ENCODE measurements at regions not wholly inside any gene's neighbourhood (a gene's known extent, or its start where the extent isn't known, plus 50 kb on each side); places are given as distances from the start of the nearest gene placed in this dataset.

- no peak for DNase-seq (ENCODE audit: low spot score)
- FAIRE-seq: no peak
These were observed 1457.0 kb downstream of the BRD1 start for GRCh38 chr22:48370508-48371325.

GRCh38 chr22:48369789-48370507, 1457.7 kb downstream of the BRD1 start:
- DNase-seq (ENCODE audit: low spot score) (no peak), FAIRE-seq (no peak)

- FAIRE-seq (no peak), DNase-seq (ENCODE audit: low spot score) (no peak)
These were observed 1458.6 kb downstream of the BRD1 start for GRCh38 chr22:48368975-48369525.

GRCh38 chr22:48367731-48368130, 1459.9 kb downstream of the BRD1 start:
- DNase-seq (ENCODE audit: low spot score): no peak
- FAIRE-seq: no peak

GRCh38 chr22:48366591-48366990, 1461.1 kb downstream of the BRD1 start:
- DNase-seq (ENCODE audit: low spot score) (no peak), FAIRE-seq (no peak)

GRCh38 chr22:48366056-48366455, 1461.6 kb downstream of the BRD1 start:
- no peak for DNase-seq (ENCODE audit: low spot score)
- no peak for FAIRE-seq

- DNase-seq (ENCODE audit: low spot score) (no peak), FAIRE-seq (no peak)
These were observed 1462.3 kb downstream of the BRD1 start for GRCh38 chr22:48365386-48365785.

- FAIRE-seq (no peak), DNase-seq (ENCODE audit: low spot score) (no peak)
These were observed 1464.8 kb downstream of the BRD1 start for GRCh38 chr22:48362721-48363404.

- FAIRE-seq (no peak), DNase-seq (ENCODE audit: low spot score) (no peak)
These were observed 1466.5 kb downstream of the BRD1 start for GRCh38 chr22:48361099-48361639.

- FAIRE-seq (no peak), DNase-seq (ENCODE audit: low spot score) (no peak)
These were observed 1468.1 kb downstream of the BRD1 start for GRCh38 chr22:48359613-48359965.

GRCh38 chr22:48358886-48359612, 1468.6 kb downstream of the BRD1 start:
- no peak for FAIRE-seq
- DNase-seq (ENCODE audit: low spot score): no peak

GRCh38 chr22:48357961-48358360, 1469.7 kb downstream of the BRD1 start:
- DNase-seq (ENCODE audit: low spot score) (no peak), FAIRE-seq (no peak)

- no peak for FAIRE-seq
- DNase-seq (ENCODE audit: low spot score): no peak
These were observed 1470.5 kb downstream of the BRD1 start for GRCh38 chr22:48357196-48357595.

GRCh38 chr22:48356731-48357130, 1470.9 kb downstream of the BRD1 start:
- FAIRE-seq: no peak

GRCh38 chr22:48354096-48354495, 1473.6 kb downstream of the BRD1 start:
- DNase-seq (ENCODE audit: low spot score) (no peak), FAIRE-seq (no peak)

More at GRCh38 chr22:48356731-48357130, 1470.9 kb downstream of the BRD1 start:
- no peak for DNase-seq (ENCODE audit: low spot score)

- no peak for FAIRE-seq
- DNase-seq (ENCODE audit: low spot score): no peak
These were observed 1474.3 kb downstream of the BRD1 start for GRCh38 chr22:48353116-48353947.

- FAIRE-seq (no peak), DNase-seq (ENCODE audit: low spot score) (no peak)
These were observed 1475.4 kb downstream of the BRD1 start for GRCh38 chr22:48352086-48352911.

GRCh38 chr22:48351376-48352085, 1476.1 kb downstream of the BRD1 start:
- no peak for FAIRE-seq
- DNase-seq (ENCODE audit: low spot score): no peak

- no peak for FAIRE-seq
- DNase-seq (ENCODE audit: low spot score): no peak
These were observed 1477.2 kb downstream of the BRD1 start for GRCh38 chr22:48350456-48350855.

All from RCC 7860 (cell line).